Pancreas (tissue), 10 donors: ENCODE measurements at regions not wholly inside any gene's neighbourhood (a gene's known extent, or its start where the extent isn't known, plus 50 kb on each side); places are given as distances from the start of the nearest gene placed in this dataset.

Source experiments
- ATAC-seq, 4 donors: fragments of 200-7000 bp; cut with Tn5 transposase; one replicate each; pipeline versions ENCODE4 v1.8.0 to v1.9.1; 2020; ENCODE audit warnings: mild to moderate bottlenecking in 4 of 4, moderate library complexity in 4 of 4
- DNase-seq, 6 donors: peaks; one replicate each; pipeline ENCODE4 v3.0.0-alpha.2; 2020
- FAIRE-seq: peaks from 2 replicates; lab custom pipeline; 2012; peaks lifted over from hg19 to GRCh38; lab: Jason Lieb, UNC
- H3K27ac ChIP-seq, 4 donors: fragments of 200-600 bp; sonication (generic); 1 replicate in 3 of 4; 2 replicates in 1 of 4; pipeline versions ENCODE4 v1.5.0 to v1.8.0; 2020
- H3K27me3 ChIP-seq, 4 donors: fragments of 200-600 bp; one replicate each; pipeline ENCODE4 v1.8.0; 2021
- H3K36me3 ChIP-seq, 3 donors: fragments of 200-600 bp; sonication (generic) in 1 of 3; one replicate each; pipeline versions ENCODE4 v1.5.0 to v1.8.0; 2020 to 2021
- H3K4me1 ChIP-seq, 3 donors: fragments of 200-600 bp; one replicate each; pipeline ENCODE4 v1.8.0; 2021
- H3K4me3 ChIP-seq, 4 donors: fragments of 200-600 bp; sonication (generic) in 2 of 4; one replicate each; pipeline versions ENCODE4 v1.5.0 to v1.8.0; 2020 to 2021
- H3K9me3 ChIP-seq, 4 donors: fragments of 200-600 bp; one replicate each; pipeline ENCODE4 v1.8.0; 2021
- CTCF ChIP-seq, 4 donors: fragments of 200-600 bp; sonication (generic) in 3 of 4; IDR thresholded peaks; one replicate each; pipeline versions ENCODE4 v1.5.0 to v1.8.0; 2021; ENCODE audit warnings: antibody characterized with exemption in 4 of 4
- WGBS, 2 donors: extraction: QIAGEN DNeasy Blood & Tissue Kit; methylation state at CpG; one replicate each; pipeline ENCODE4 v1.1.7; 2013; 5-methylcytosine and 5-hydroxymethylcytosine counted together
- intact Hi-C, 3 donors: fragments of 100-400 bp; cut with DNase I; formaldehyde crosslinking; loops; one replicate each; pipeline versions ENCODE4 v1.11.1 to v1.14.2; 2022
- donor health status: healthy with polysubstance abuse.
- donor health status: DM: no; HTN: no; CAD: no; lungs with moderate emphysema.
- donor health status: DM: no; HTN: no; CAD: no.
- donor health status: control.
- donor health status: control.
- donor health status: Bipolar disorder and iron deficiency.
- donor health status: DM: yes; HTN: yes; CAD: no.
- donor health status: DM: no; HTN: no; CAD: no.
- donor health status: DM: no; HTN: no; CAD: no.
- donor health status: DM: yes; HTN: yes; CAD: no.

- no peaks in the 10 kb centered on the region for H3K9me3 ChIP-seq
- no peak overlapping the region for H3K4me3 ChIP-seq
- TF ChIP-seq CTCF (IDR thresholded peaks at IDR 0.05), result no peak
- ATAC-seq (no peak), DNase-seq (no peak), FAIRE-seq (no peak)
- 42 to 54% methylated on average over 4 of the region's 4 CpGs for WGBS, 2 donors
- H3K27me3 ChIP-seq, result no peaks in the 10 kb centered on the region
- no peaks in the 10 kb centered on the region for H3K36me3 ChIP-seq
- no peak overlapping the region for H3K27ac ChIP-seq
- intact Hi-C loops, result no loop called here
- H3K4me1 ChIP-seq, result no peaks in the 10 kb centered on the region
Observed at GRCh38 chr5:105898183-105898582, 1772.6 kb downstream of the EFNA5 start.

- no peaks in the 10 kb centered on the region for H3K27me3 ChIP-seq
- WGBS, 2 donors, result 47 to 64% methylated on average over 1 of the region's 1 CpG
- intact Hi-C loops, result no loop called here
- DNase-seq, result no peak
- no peaks in the 10 kb centered on the region for H3K9me3 ChIP-seq
- ATAC-seq, result no peak
- H3K27ac ChIP-seq, result no peak overlapping the region
- H3K4me1 ChIP-seq, result peaks cover 0 to 8% (median 0%) of the 10 kb centered on the region in 3 donors
- no peak for FAIRE-seq
- no peak for TF ChIP-seq CTCF (IDR thresholded peaks at IDR 0.05)
- no peak overlapping the region for H3K4me3 ChIP-seq
- H3K36me3 ChIP-seq, result no peaks in the 10 kb centered on the region
Observed at GRCh38 chr5:105885266-105885665, 1785.5 kb downstream of the EFNA5 start.

- FAIRE-seq (no peak), DNase-seq (no peak), ATAC-seq (no peak)
- no peak for TF ChIP-seq CTCF (IDR thresholded peaks at IDR 0.05)
- Histone ChIP-seq H3K36me3 (no peaks in the 10 kb centered on the region), H3K4me1 (peaks cover 0 to 8% (median 0%) of the 10 kb centered on the region in 3 donors), H3K27ac (no peak overlapping the region), H3K4me3 (no peak overlapping the region), H3K9me3 (no peaks in the 10 kb centered on the region), H3K27me3 (no peaks in the 10 kb centered on the region)
- intact Hi-C loops, result no loop called here
- 65 to 73% methylated on average over 4 of the region's 4 CpGs for WGBS, 2 donors
Observed at GRCh38 chr5:105882956-105883481, 1787.7 kb downstream of the EFNA5 start.

- no peak overlapping the region for H3K27ac ChIP-seq
- H3K9me3 ChIP-seq, result no peaks in the 10 kb centered on the region
- no peaks in the 10 kb centered on the region for H3K36me3 ChIP-seq
- DNase-seq, result no peak
- WGBS, 2 donors, result 71 to 83% methylated on average over 1 of the region's 1 CpG
- FAIRE-seq, result no peak
- intact Hi-C loops, result no loop called here
- H3K4me1 ChIP-seq, result peaks cover 0 to 8% (median 0%) of the 10 kb centered on the region in 3 donors
- H3K27me3 ChIP-seq, result no peaks in the 10 kb centered on the region
- TF ChIP-seq CTCF (IDR thresholded peaks at IDR 0.05), result no peak
- no peak overlapping the region for H3K4me3 ChIP-seq
- no peak for ATAC-seq
Observed at GRCh38 chr5:105878402-105878801, 1792.3 kb downstream of the EFNA5 start.

- Histone ChIP-seq H3K27ac (no peak overlapping the region), H3K27me3 (no peaks in the 10 kb centered on the region), H3K4me1 (peaks cover 0 to 8% (median 0%) of the 10 kb centered on the region in 3 donors), H3K36me3 (no peaks in the 10 kb centered on the region), H3K4me3 (no peak overlapping the region), H3K9me3 (no peaks in the 10 kb centered on the region)
- DNase-seq (no peak), FAIRE-seq (no peak), ATAC-seq (no peak)
- intact Hi-C loops, result no loop called here
- no peak for TF ChIP-seq CTCF (IDR thresholded peaks at IDR 0.05)
- 78 to 83% methylated on average over 2 of the region's 2 CpGs for WGBS, 2 donors
Observed at GRCh38 chr5:105877592-105877991, 1793.1 kb downstream of the EFNA5 start.
